Ishikawa (cell line): ENCODE measurements at regions not wholly inside any gene's neighbourhood (a gene's known extent, or its start where the extent isn't known, plus 50 kb on each side); places are given as distances from the start of the nearest gene placed in this dataset.

Experiments used
- CREB1 ChIP-seq: IDR thresholded peaks from 2 replicates; pipeline ENCODE4 v1.6.1; 2012; ENCODE audit warnings: low read depth
- EP300 ChIP-seq: IDR thresholded peaks from 2 replicates; pipeline ENCODE4 v1.6.1; 2012; ENCODE audit warnings: borderline replicate concordance
- RAD21 ChIP-seq: IDR thresholded peaks from 2 replicates; pipeline ENCODE4 v1.6.1; 2012; ENCODE audit warnings: low read depth
- TAF1 ChIP-seq: IDR thresholded peaks from 2 replicates; pipeline ENCODE4 v1.6.1; 2012; ENCODE audit warnings: low read depth, mild to moderate bottlenecking
- TF ChIP-seq, protein P1 (sequence below): IDR thresholded peaks from 2 replicates; pipeline ENCODE4 v1.6.1; 2012
- TF ChIP-seq, protein P2 (sequence below): IDR thresholded peaks from 2 replicates; pipeline ENCODE4 v1.6.1; 2012
- TF ChIP-seq, protein P3 (sequence below): IDR thresholded peaks from 2 replicates; pipeline ENCODE4 v1.6.1; 2012; ENCODE audit warnings: low read depth, mild to moderate bottlenecking

DNA sequence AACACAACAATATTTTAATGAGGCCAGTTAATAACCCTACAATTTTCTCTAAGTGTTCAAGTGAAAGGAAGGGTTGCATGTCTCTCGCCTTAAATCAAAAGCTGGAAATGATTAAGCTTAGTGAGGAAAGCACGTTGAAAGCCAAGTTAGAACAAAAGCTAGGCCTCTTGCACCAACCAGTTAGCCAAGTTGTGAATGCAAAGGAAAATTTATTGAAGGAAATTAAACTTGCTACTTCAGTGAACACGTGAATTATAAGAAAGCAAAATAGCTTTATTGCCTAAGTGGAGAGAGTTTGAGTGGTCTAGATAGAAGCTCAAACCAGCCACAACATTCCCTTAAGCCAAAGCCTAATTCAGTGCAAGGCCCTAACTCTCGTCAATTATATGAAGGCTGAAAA is 135.6 kb downstream of the DUSP10 start:
- TF ChIP-seq RAD21, result no peak
- TF ChIP-seq, protein P1, sequence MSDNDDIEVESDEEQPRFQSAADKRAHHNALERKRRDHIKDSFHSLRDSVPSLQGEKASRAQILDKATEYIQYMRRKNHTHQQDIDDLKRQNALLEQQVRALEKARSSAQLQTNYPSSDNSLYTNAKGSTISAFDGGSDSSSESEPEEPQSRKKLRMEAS, result no peak
- TF ChIP-seq, protein P2, sequence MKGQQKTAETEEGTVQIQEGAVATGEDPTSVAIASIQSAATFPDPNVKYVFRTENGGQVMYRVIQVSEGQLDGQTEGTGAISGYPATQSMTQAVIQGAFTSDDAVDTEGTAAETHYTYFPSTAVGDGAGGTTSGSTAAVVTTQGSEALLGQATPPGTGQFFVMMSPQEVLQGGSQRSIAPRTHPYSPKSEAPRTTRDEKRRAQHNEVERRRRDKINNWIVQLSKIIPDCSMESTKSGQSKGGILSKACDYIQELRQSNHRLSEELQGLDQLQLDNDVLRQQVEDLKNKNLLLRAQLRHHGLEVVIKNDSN, result no peak
- no peak for TF ChIP-seq TAF1
- TF ChIP-seq CREB1, result no peak
- TF ChIP-seq, protein P3, sequence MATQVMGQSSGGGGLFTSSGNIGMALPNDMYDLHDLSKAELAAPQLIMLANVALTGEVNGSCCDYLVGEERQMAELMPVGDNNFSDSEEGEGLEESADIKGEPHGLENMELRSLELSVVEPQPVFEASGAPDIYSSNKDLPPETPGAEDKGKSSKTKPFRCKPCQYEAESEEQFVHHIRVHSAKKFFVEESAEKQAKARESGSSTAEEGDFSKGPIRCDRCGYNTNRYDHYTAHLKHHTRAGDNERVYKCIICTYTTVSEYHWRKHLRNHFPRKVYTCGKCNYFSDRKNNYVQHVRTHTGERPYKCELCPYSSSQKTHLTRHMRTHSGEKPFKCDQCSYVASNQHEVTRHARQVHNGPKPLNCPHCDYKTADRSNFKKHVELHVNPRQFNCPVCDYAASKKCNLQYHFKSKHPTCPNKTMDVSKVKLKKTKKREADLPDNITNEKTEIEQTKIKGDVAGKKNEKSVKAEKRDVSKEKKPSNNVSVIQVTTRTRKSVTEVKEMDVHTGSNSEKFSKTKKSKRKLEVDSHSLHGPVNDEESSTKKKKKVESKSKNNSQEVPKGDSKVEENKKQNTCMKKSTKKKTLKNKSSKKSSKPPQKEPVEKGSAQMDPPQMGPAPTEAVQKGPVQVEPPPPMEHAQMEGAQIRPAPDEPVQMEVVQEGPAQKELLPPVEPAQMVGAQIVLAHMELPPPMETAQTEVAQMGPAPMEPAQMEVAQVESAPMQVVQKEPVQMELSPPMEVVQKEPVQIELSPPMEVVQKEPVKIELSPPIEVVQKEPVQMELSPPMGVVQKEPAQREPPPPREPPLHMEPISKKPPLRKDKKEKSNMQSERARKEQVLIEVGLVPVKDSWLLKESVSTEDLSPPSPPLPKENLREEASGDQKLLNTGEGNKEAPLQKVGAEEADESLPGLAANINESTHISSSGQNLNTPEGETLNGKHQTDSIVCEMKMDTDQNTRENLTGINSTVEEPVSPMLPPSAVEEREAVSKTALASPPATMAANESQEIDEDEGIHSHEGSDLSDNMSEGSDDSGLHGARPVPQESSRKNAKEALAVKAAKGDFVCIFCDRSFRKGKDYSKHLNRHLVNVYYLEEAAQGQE, result no peak
- TF ChIP-seq EP300, result no peak
